ENCODE measurements at regions not wholly inside any gene's neighbourhood (a gene's known extent, or its start where the extent isn't known, plus 50 kb on each side); places are given as distances from the start of the nearest gene placed in this dataset.
"Not testable (repeated sequence)": the region's sequence is repeated elsewhere in the genome, so short reads cannot be mapped to it uniquely, and the experiment has no call there.

GRCh38 chr13:50133358-50133953 lies 118.2 kb downstream of the KCNRG start:
- Histone ChIP-seq H3K9me3 (no peaks in the 10 kb centered on the region), H3K4me1 (peaks cover 10 to 39% (median 30%) of the 10 kb centered on the region in 4 donors), H3K27ac (replicated peaks in 1 of 4) (no peak overlapping the region), H3K4me3 (no peak overlapping the region), H3K27me3 (peaks cover 3 to 56% (median 46%) of the 10 kb centered on the region in 4 donors), H3K36me3 (no peaks in the 10 kb centered on the region)
- 75% methylated on average over 36 of the region's 48 CpGs for WGBS
- intact Hi-C loops (cut with DNase I): no loop called here
- TF ChIP-seq CTCF (IDR thresholded peaks at IDR 0.05) (no peak), POLR2AphosphoS5 (IDR thresholded peaks at IDR 0.05) (no peak), POLR2A (IDR thresholded peaks at IDR 0.05; ENCODE audit: low read depth) (no peak), EP300 (IDR thresholded peaks at IDR 0.05) (no peak)
- no peak for DNase-seq (ENCODE audit: extremely low spot score)

GRCh38 chr13:50136226-50136625 lies 121.0 kb downstream of the KCNRG start:
- no peak overlapping the region for H3K4me3 ChIP-seq
- no peaks in the 10 kb centered on the region for H3K9me3 ChIP-seq
- TF ChIP-seq POLR2AphosphoS5 (IDR thresholded peaks at IDR 0.05): no peak
- no peaks in the 10 kb centered on the region for H3K36me3 ChIP-seq
- intact Hi-C loops (cut with DNase I): no loop called here
- peaks cover 3 to 31% (median 22%) of the 10 kb centered on the region in 4 donors for H3K27me3 ChIP-seq
- 93% methylated on average over 3 of the region's 3 CpGs for WGBS
- DNase-seq (ENCODE audit: extremely low spot score): no peak
- no peak overlapping the region for H3K27ac ChIP-seq (replicated peaks in 1 of 4)
- H3K4me1 ChIP-seq: peaks cover 0 to 16% (median 9%) of the 10 kb centered on the region in 4 donors

GRCh38 chr13:50136678-50137077 lies 121.4 kb downstream of the KCNRG start:
- no peak for DNase-seq (ENCODE audit: extremely low spot score)
- Histone ChIP-seq H3K4me1 (peaks cover 0 to 12% (median 6%) of the 10 kb centered on the region in 4 donors), H3K4me3 (no peak overlapping the region), H3K27me3 (peaks cover 3 to 26% (median 18%) of the 10 kb centered on the region in 4 donors), H3K36me3 (no peaks in the 10 kb centered on the region), H3K9me3 (no peaks in the 10 kb centered on the region), H3K27ac (replicated peaks in 1 of 4) (no peak overlapping the region)
- WGBS: 79% methylated on average over 3 of the region's 3 CpGs
- intact Hi-C loops (cut with DNase I): no loop called here
- TF ChIP-seq POLR2AphosphoS5 (IDR thresholded peaks at IDR 0.05): no peak
- TF ChIP-seq POLR2A (IDR thresholded peaks at IDR 0.05; ENCODE audit: low read depth): no peak
- no peak for TF ChIP-seq CTCF (IDR thresholded peaks at IDR 0.05)
- no peak for TF ChIP-seq EP300 (IDR thresholded peaks at IDR 0.05)

DNA sequence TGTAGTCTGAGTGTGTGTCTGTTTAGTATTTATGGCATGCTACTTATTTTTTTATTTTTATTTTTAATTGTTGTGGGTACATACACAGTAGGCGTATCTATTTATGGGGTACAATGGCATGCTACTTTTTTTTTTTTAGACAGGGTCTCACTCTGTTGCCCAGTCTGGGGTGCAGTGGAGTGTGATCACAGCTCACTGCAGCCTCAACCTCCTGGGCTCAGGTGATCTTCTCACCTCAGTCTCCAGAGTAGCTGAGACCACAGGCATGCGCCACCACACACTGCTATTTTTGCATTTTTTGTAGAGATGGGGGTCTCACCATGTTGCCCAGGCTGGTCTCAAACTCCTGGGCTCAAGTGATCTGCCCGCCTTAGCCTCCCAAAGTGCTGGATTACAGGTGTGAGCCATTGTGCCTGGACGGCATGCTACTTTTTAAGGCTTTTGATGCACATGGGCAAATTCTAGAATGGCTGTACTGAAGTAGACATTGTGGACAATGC lies 124.2 kb downstream of the KCNRG start:
- H3K4me1 ChIP-seq; H3K9me3 ChIP-seq; H3K4me3 ChIP-seq; H3K27ac ChIP-seq (replicated peaks in 1 of 4); H3K27me3 ChIP-seq; H3K36me3 ChIP-seq; DNase-seq (ENCODE audit: extremely low spot score); intact Hi-C loops (cut with DNase I): not testable (repeated sequence)
- 97% methylated on average over 4 of the region's 4 CpGs for WGBS

DNA sequence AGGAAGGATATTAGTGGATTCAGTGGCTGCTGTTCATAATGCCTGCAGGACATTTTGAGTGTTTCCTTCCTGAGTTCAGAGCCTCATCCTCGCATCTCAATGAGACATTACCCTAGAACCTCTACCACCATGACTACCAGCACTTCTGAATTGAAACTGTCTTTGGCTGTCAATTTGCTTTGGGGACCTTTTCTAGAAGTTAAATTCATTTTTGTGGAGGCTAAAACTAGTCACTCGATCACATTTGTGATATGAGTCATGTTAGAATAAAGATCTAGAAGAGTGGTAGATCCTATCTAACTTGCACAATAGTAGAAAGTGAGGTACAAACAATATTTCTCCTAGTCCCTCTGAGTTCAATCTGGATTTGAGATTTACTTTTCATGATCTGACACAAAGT lies 124.9 kb downstream of the KCNRG start:
- WGBS: 83% methylated on average over 2 of the region's 2 CpGs
- H3K9me3 ChIP-seq: no peaks in the 10 kb centered on the region
- H3K27ac ChIP-seq (replicated peaks in 1 of 4): no peak overlapping the region
- no peak for DNase-seq (ENCODE audit: extremely low spot score)
- no peak overlapping the region for H3K4me3 ChIP-seq
- intact Hi-C loops (cut with DNase I): no loop called here
- H3K27me3 ChIP-seq: no peaks in the 10 kb centered on the region
- no peaks in the 10 kb centered on the region for H3K4me1 ChIP-seq
- H3K36me3 ChIP-seq: no peaks in the 10 kb centered on the region
- TF ChIP-seq CTCF (IDR thresholded peaks at IDR 0.05) (no peak), POLR2A (IDR thresholded peaks at IDR 0.05; ENCODE audit: low read depth) (no peak), POLR2AphosphoS5 (IDR thresholded peaks at IDR 0.05) (no peak), EP300 (IDR thresholded peaks at IDR 0.05) (no peak)

Measured in esophagus muscularis mucosa (tissue), 4 donors.